ACC112 (cell line): ENCODE measurements at regions not wholly inside any gene's neighbourhood (a gene's known extent, or its start where the extent isn't known, plus 50 kb on each side); places are given as distances from the start of the nearest gene placed in this dataset.
"Not testable (repeated sequence)": the region's sequence is repeated elsewhere in the genome, so short reads cannot be mapped to it uniquely, and the experiment has no call there.

ENCODE experiments used
- H2AFZ ChIP-seq: fragments of 200-600 bp; sonication (generic); one replicate; pipeline ENCODE4 v1.6.0; 2017; ENCODE audit warnings: antibody characterized with exemption, low read length; ENCODE audit not compliant: unreplicated experiment
- H3K27ac ChIP-seq: fragments of 200-600 bp; sonication (generic); 2 replicates; pipeline ENCODE4 v1.5.1; 2014; ENCODE audit warnings: low read depth, mild to moderate bottlenecking, antibody characterized with exemption, low read length, moderate library complexity
- H3K27me3 ChIP-seq: fragments of 200-600 bp; sonication (generic); 2 replicates; pipeline ENCODE4 v1.6.1; 2014; ENCODE audit warnings: mild to moderate bottlenecking, antibody characterized with exemption, low read length, moderate library complexity, mixed read lengths; ENCODE audit not compliant: insufficient read depth
- H3K36me3 ChIP-seq: fragments of 200-600 bp; sonication (generic); 2 replicates; pipeline ENCODE4 v1.6.1; 2016; ENCODE audit warnings: mild to moderate bottlenecking, antibody characterized with exemption, low read length, moderate library complexity, mixed read lengths; ENCODE audit not compliant: insufficient read depth
- H3K4me1 ChIP-seq: fragments of 200-600 bp; sonication (generic); one replicate; pipeline ENCODE4 v1.6.1; 2016; ENCODE audit warnings: low read length, mixed read lengths; ENCODE audit not compliant: insufficient read depth, unreplicated experiment, control insufficient read depth
- H3K4me3 ChIP-seq: fragments of 200-600 bp; sonication (generic); 2 replicates; pipeline ENCODE4 v1.5.1; 2014; ENCODE audit warnings: mild to moderate bottlenecking, low read depth, low read length
- H3K79me2 ChIP-seq: fragments of 200-600 bp; sonication (generic); one replicate; pipeline ENCODE4 v1.6.0; 2016; ENCODE audit warnings: low read length; ENCODE audit not compliant: control insufficient read depth, unreplicated experiment, insufficient read depth

DNA sequence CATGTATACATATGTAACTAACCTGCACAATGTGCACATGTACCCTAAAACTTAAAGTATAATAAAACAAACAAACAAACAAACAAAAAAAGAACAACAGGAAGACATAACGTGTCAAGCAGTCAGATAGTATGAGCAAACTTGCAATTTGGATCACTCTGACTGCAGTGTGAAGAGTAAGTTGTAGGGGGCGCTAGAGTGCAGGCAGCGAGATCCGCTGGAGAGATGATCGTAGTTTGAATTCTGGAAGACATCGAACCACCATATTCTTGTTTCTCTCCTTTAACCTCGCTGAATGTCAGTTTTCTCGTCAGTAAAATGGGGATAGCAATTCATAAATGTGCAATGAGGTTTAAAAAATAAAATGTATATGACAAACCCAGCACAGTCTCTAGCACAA lies 165.2 kb upstream of the LMCD1 start:
- Histone ChIP-seq H3K36me3 (no peaks in the 10 kb centered on the region), H3K79me2 (no peaks in the 10 kb centered on the region), H3K4me1 (no peaks in the 10 kb centered on the region), H3K27me3 (peaks cover 36% of the 10 kb centered on the region), H2AFZ (no peak overlapping the region), H3K4me3 (no peak overlapping the region), H3K27ac (no peak overlapping the region)

DNA sequence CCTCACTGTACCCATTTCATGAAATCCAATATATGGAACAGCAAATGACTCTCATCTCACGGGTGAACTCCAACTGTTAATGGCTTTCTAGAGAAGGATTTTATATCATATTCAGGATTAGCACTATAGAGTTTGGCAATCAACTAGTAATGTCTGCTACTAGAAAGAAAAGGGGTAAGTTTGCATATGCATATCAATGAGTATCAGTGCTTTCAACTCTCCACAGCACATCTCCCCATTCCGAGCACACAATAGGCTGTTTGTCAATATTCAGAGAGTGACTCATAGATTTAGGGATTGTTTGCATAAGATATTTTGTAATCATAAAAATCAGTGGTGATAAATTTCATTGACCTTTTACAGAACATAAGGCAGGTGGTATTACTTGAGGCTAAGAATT lies 163.2 kb upstream of the LMCD1 start:
- Histone ChIP-seq H3K79me2 (no peaks in the 10 kb centered on the region), H3K27me3 (peaks cover 31% of the 10 kb centered on the region), H3K4me3 (no peak overlapping the region), H3K36me3 (no peaks in the 10 kb centered on the region), H3K27ac (no peak overlapping the region), H2AFZ (no peak overlapping the region), H3K4me1 (no peaks in the 10 kb centered on the region)

DNA sequence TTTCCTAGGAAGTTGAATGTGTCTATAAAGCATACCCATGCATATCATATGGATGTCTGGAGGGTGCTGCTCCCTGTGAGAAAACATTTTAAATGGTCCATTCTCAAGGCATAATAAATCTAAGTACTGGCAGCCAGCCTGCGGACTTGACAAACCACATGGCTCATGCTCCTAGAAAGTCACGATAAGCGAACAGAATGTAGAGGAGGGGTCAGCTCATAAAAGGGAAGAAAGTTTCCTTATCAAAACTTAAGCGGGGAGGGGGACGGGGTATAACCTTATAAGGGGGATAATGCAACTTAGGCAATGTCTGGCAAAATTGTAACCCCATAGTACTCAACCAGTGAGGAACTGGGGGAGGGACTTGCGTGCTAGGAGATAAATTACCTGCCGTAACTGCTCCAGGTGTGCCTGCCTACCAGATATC lies 159.8 kb upstream of the LMCD1 start:
- H3K27me3 ChIP-seq = peaks cover 31% of the 10 kb centered on the region
- H3K36me3 ChIP-seq = no peaks in the 10 kb centered on the region
- no peaks in the 10 kb centered on the region for H3K4me1 ChIP-seq
- no peak overlapping the region for H3K4me3 ChIP-seq
- no peak overlapping the region for H3K27ac ChIP-seq
- no peak overlapping the region for H2AFZ ChIP-seq
- no peaks in the 10 kb centered on the region for H3K79me2 ChIP-seq

DNA sequence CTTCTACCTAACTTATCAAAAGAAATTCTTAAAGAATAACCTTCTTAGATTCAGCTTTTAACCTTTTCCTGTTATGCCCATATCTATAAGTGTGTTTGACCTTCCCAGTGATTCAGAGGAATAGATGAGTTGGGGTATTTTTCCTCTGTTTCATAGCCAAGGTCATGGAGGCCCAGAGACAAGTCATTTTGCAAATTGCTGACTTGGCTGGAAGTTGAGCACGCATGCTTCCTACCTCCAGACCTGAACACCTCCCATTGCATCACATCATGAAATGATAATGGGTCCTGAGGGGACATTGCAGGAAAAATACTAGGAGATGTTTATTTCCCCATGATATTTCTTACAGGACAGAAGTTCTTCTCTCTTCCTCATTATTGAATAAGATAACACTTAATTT lies 158.6 kb upstream of the LMCD1 start:
- H3K27ac ChIP-seq = no peak overlapping the region
- H3K4me1 ChIP-seq = no peaks in the 10 kb centered on the region
- H3K79me2 ChIP-seq = no peaks in the 10 kb centered on the region
- H3K36me3 ChIP-seq = no peaks in the 10 kb centered on the region
- no peak overlapping the region for H2AFZ ChIP-seq
- H3K4me3 ChIP-seq = no peak overlapping the region
- H3K27me3 ChIP-seq = peaks cover 23% of the 10 kb centered on the region

DNA sequence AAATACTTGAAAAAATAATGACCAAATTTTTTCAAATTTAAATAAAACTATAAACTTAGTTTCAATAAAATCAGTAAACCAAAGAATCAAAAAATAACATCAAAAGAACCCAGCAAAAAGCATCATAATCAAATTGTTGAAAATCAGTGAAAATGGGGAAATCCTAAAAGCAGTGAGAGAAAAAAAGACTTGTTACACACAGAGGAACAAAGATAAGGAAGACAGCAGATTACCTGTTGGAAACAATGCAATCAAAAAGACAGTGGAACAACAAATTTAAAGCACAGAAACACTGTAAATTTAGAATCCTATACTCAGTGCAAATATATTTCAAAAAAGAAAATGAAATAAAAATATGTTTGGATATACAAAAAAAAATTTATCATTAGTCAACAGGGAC lies 156.2 kb upstream of the LMCD1 start:
- Histone ChIP-seq H3K79me2 (no peaks in the 10 kb centered on the region), H3K4me3 (no peak overlapping the region), H3K36me3 (no peaks in the 10 kb centered on the region), H3K4me1 (no peaks in the 10 kb centered on the region), H3K27me3 (peaks cover 8% of the 10 kb centered on the region; the same call in 1 of the 2 replicates), H3K27ac (no peak overlapping the region), H2AFZ (no peak overlapping the region)

DNA sequence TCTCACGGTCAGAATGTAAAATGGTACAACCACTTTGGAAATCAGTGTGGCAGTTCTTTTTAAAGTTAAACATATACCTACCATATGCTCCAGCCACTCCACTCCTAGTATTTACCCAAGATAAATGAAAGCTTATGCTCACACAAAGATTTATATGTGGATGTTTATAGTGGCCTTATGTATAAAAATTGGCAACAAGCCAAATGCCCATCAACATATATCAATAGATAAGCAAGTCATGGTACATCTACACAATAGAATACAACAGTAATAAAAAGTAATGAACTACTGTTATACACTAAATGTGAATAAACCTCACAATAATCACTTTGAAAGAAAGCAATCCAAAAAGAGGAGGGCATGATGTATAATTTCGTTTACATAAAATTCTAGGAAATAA lies 153.5 kb upstream of the LMCD1 start:
- Histone ChIP-seq H3K4me3 (no peak overlapping the region), H3K27ac (no peak overlapping the region), H3K79me2 (no peaks in the 10 kb centered on the region), H3K27me3 (peaks cover 4% of the 10 kb centered on the region; the same call in 1 of the 2 replicates), H3K4me1 (no peaks in the 10 kb centered on the region), H3K36me3 (no peaks in the 10 kb centered on the region), H2AFZ (no peak overlapping the region)

DNA sequence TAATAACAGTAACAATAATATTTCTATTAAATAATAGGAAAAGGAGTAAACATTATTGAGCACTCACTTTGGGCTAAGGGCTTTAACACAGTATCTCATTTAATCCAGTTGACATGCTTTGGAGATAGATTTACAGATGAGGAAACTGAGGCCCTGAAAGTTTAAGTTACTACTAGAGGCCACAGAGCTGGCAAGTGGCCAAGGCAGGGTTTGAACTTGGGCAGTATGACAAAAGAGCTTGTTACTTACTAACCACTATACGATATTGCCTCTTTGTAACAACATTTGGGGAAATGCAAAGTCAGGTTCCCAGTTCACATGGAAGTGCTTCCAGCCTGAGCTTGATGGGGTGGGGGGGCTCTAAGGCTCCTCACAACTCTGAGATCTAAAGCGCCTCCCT lies 149.1 kb upstream of the LMCD1 start:
- Histone ChIP-seq H3K4me1 (no peaks in the 10 kb centered on the region), H3K27me3 (no peaks in the 10 kb centered on the region), H3K79me2 (no peaks in the 10 kb centered on the region), H3K4me3 (no peak overlapping the region), H3K27ac (no peak overlapping the region), H2AFZ (no peak overlapping the region), H3K36me3 (no peaks in the 10 kb centered on the region)

DNA sequence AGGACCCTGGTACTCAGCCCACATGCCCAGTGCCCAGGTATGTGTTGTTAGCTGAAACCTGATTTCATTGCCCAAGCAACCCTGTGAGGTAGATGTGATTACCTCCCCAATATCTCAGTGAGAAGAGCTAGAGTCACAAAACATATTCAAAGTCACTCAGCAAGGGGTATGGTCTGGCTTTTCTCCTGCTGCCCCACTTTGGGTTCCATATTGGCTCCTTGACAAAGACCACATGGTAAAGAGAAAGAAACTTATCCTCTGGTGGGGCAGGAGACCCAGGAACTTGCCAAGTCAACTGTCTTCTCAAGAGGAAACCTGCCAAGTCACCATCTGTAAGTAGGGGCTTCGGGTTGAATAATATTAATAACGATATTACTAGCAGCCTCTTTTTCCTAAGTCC lies 148.3 kb upstream of the LMCD1 start:
- Histone ChIP-seq H3K27me3 (no peaks in the 10 kb centered on the region), H2AFZ (no peak overlapping the region), H3K27ac (no peak overlapping the region)

DNA sequence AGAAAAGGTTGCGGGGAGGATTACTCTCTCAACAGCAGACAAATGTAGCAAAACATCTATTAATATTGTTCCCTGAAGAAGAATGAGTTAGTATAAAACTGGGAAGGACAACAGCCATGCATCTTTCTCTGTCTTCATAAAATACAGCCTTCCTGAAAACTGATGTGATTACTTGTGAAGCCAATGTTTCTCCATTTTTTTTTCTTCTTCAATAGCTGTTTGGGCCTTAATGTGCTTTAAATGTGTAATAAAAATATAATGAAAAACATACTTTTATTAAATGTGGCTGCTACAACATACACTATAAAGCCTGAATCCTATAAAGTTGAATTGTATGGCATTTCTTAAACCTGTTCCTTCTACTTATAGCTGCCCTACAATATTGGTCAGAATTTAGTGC lies 146.3 kb upstream of the LMCD1 start:
- no peak overlapping the region for H3K4me3 ChIP-seq
- H3K27ac ChIP-seq = no peak overlapping the region
- no peaks in the 10 kb centered on the region for H3K79me2 ChIP-seq
- no peak overlapping the region for H2AFZ ChIP-seq
- no peaks in the 10 kb centered on the region for H3K36me3 ChIP-seq
- H3K27me3 ChIP-seq = no peaks in the 10 kb centered on the region
- no peaks in the 10 kb centered on the region for H3K4me1 ChIP-seq

More for the DNA sequence above, 148.3 kb upstream of the LMCD1 start:
- H3K79me2 ChIP-seq = no peaks in the 10 kb centered on the region
- H3K4me1 ChIP-seq = no peaks in the 10 kb centered on the region
- H3K4me3 ChIP-seq = no peak overlapping the region
- H3K36me3 ChIP-seq = no peaks in the 10 kb centered on the region

DNA sequence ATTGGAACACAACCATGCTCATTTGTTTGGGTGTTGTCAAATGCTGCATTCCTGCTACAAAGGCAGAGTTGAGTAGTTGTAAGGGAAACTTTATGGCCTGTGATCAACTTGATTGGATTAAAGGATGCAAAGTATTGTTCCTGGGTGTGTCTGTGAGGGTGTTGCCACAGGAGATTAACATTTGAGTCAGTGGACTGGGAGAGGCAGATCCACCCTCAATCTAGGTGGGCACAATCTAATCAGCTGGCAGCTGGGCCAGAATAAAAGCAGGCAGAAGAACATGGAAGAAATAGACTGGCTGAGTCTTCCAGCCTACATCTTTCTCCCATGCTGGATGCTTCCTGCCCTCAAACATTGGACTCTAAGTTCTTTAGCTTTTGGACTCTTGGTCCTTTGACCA lies 145.6 kb upstream of the LMCD1 start:
- H3K36me3 ChIP-seq, H3K4me3 ChIP-seq, H3K79me2 ChIP-seq, H3K4me1 ChIP-seq, H3K27ac ChIP-seq, H3K27me3 ChIP-seq, H2AFZ ChIP-seq: not testable (repeated sequence)

DNA sequence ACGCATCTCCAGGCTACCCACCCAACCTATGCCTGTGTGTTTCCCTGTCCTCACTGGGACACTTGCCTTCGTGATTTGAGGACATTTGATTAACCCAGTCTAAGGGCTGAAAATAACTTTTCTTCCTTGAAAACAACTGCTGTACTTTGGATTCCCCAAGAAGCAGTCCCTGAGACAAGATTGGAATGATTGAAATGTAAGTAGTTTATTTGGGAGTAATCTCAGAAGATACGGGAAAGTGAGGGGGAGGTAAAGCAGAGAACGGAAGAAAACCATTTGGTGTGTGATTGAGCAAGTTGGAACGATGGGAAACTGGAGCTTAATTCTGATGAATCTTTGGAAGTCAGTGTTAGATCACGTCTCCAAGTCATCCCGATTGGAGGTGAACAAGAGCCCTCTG lies 143.8 kb upstream of the LMCD1 start:
- no peak overlapping the region for H3K27ac ChIP-seq

DNA sequence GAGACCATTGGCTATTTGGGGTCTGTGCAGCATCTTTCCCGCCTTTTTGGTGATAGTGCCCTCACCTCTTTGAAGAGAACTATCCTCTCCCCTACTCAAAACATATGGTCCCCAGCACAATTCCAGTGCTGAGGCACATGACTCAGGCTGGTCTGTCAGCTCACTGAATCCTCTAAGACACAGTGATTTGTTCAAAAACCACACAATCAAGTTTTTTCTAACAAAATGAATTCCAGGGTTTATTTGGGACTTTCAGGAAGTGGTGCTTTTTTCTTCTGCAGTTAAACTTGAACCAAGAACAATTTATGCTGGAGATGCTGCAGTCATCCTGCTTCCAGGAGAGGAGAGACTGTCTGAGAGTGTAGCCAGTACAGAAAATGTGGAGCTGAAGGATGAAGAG lies 142.5 kb upstream of the LMCD1 start:
- no peaks in the 10 kb centered on the region for H3K79me2 ChIP-seq
- no peaks in the 10 kb centered on the region for H3K36me3 ChIP-seq
- H3K4me1 ChIP-seq = no peaks in the 10 kb centered on the region
- H3K27me3 ChIP-seq = no peaks in the 10 kb centered on the region
- no peak overlapping the region for H3K27ac ChIP-seq
- no peak overlapping the region for H3K4me3 ChIP-seq
- no peak overlapping the region for H2AFZ ChIP-seq

More for the DNA sequence above, 143.8 kb upstream of the LMCD1 start:
- H3K79me2 ChIP-seq = no peaks in the 10 kb centered on the region
- H3K4me1 ChIP-seq = no peaks in the 10 kb centered on the region
- H3K4me3 ChIP-seq = no peak overlapping the region
- no peaks in the 10 kb centered on the region for H3K27me3 ChIP-seq
- H3K36me3 ChIP-seq = no peaks in the 10 kb centered on the region
- H2AFZ ChIP-seq = no peak overlapping the region
